GM12878 (cell line): ENCODE measurements at regions not wholly inside any gene's neighbourhood (a gene's known extent, or its start where the extent isn't known, plus 50 kb on each side); places are given as distances from the start of the nearest gene placed in this dataset.

Experiments used
- KDM1A ChIP-seq: fragments of 200-600 bp; sonication (generic); IDR thresholded peaks from 2 replicates; pipeline ENCODE4 v1.6.1; 2016; ENCODE audit warnings: borderline replicate concordance
- NFYB ChIP-seq: IDR thresholded peaks from 2 replicates; pipeline ENCODE4 v1.6.1; 2011; ENCODE audit warnings: low read depth, mild to moderate bottlenecking, low read length, improper control_type of control experiment, moderate library complexity; ENCODE audit not compliant: insufficient read depth
- POLR2A ChIP-seq: IDR thresholded peaks from 2 replicates; pipeline ENCODE4 v1.6.1; 2011; ENCODE audit warnings: low read depth, mild to moderate bottlenecking, low read length
- RAD21 ChIP-seq: IDR thresholded peaks from 2 replicates; pipeline ENCODE4 v1.6.1; 2011; ENCODE audit warnings: mild to moderate bottlenecking, low read depth, low read length, moderate library complexity; ENCODE audit not compliant: insufficient read depth
- RB1 ChIP-seq: fragments of 450-650 bp; formaldehyde crosslinking; IDR thresholded peaks from 2 replicates; pipeline ENCODE4 v1.6.1; 2017; ENCODE audit warnings: mild to moderate bottlenecking, borderline replicate concordance
- RCOR1 ChIP-seq: conservative IDR thresholded peaks from 2 replicates; pipeline ENCODE4 v1.6.1; 2012; ENCODE audit warnings: low read depth, low read length, improper control_type of control experiment
- SIX5 ChIP-seq: IDR thresholded peaks from 2 replicates; pipeline ENCODE4 v1.6.1; 2011; ENCODE audit warnings: mild to moderate bottlenecking, low read depth, low read length, moderate library complexity; ENCODE audit not compliant: severe bottlenecking
- SUPT20H ChIP-seq: IDR thresholded peaks from 2 replicates; pipeline ENCODE4 v1.6.1; 2011; ENCODE audit warnings: low read depth, mild to moderate bottlenecking, low read length, moderate library complexity, borderline replicate concordance; ENCODE audit not compliant: control insufficient read depth
- TAF1 ChIP-seq: IDR thresholded peaks from 2 replicates; pipeline ENCODE4 v1.6.1; 2011; ENCODE audit warnings: mild to moderate bottlenecking, low read depth, low read length, borderline replicate concordance
- TF ChIP-seq, protein P1 (sequence below), 3 experiments: IDR thresholded peaks in 2 of 3; conservative IDR thresholded peaks in 1 of 3; 2 replicates each; pipeline ENCODE4 v1.5.1; 2011; ENCODE audit warnings: low read depth in 3 of 3, low read length in 3 of 3, mild to moderate bottlenecking in 3 of 3, control low read depth in 2 of 3, moderate library complexity in 2 of 3, inconsistent platforms in 1 of 3, mixed read lengths in 1 of 3; ENCODE audit not compliant: control insufficient read depth in 2 of 3, insufficient read depth in 1 of 3; ENCODE audit errors: extremely low read depth in 1 of 3

- TF ChIP-seq POLR2A, result no peak
- TF ChIP-seq, protein P1, sequence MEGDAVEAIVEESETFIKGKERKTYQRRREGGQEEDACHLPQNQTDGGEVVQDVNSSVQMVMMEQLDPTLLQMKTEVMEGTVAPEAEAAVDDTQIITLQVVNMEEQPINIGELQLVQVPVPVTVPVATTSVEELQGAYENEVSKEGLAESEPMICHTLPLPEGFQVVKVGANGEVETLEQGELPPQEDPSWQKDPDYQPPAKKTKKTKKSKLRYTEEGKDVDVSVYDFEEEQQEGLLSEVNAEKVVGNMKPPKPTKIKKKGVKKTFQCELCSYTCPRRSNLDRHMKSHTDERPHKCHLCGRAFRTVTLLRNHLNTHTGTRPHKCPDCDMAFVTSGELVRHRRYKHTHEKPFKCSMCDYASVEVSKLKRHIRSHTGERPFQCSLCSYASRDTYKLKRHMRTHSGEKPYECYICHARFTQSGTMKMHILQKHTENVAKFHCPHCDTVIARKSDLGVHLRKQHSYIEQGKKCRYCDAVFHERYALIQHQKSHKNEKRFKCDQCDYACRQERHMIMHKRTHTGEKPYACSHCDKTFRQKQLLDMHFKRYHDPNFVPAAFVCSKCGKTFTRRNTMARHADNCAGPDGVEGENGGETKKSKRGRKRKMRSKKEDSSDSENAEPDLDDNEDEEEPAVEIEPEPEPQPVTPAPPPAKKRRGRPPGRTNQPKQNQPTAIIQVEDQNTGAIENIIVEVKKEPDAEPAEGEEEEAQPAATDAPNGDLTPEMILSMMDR (IDR thresholded peaks at IDR 0.05 in 2 of 3, conservative IDR thresholded peaks at IDR 0.05 in 1 of 3; ENCODE audit: control insufficient read depth in 2 of 3, extremely low read depth in 1 of 3, insufficient read depth in 1 of 3, low read depth in 3 of 3, low read length in 3 of 3), result no peak
- no peak for TF ChIP-seq RAD21
- no peak for TF ChIP-seq SUPT20H
- TF ChIP-seq KDM1A, result no peak
- TF ChIP-seq RCOR1, result no peak
- no peak for TF ChIP-seq RB1
- no peak for TF ChIP-seq NFYB
- TF ChIP-seq SIX5, result no peak
- no peak for TF ChIP-seq TAF1
These were observed 98.2 kb downstream of the UTRN start for GRCh38 chr6:144383336-144383735.
